HEK293 (cell line): ENCODE measurements at regions not wholly inside any gene's neighbourhood (a gene's known extent, or its start where the extent isn't known, plus 50 kb on each side); places are given as distances from the start of the nearest gene placed in this dataset.

Source experiments
- CTCF ChIP-seq: fragments of 450-650 bp; formaldehyde crosslinking; IDR thresholded peaks from 2 replicates; pipeline ENCODE4 v1.5.1; 2016; ENCODE audit warnings: missing biosample characterization, missing genetic modification characterization
- KLF1 ChIP-seq: fragments of 450-650 bp; formaldehyde crosslinking; IDR thresholded peaks from 2 replicates; pipeline ENCODE4 v1.5.1; 2016; ENCODE audit warnings: missing biosample characterization, missing genetic modification characterization
- ZBTB20 ChIP-seq: fragments of 450-650 bp; formaldehyde crosslinking; IDR thresholded peaks from 2 replicates; pipeline ENCODE4 v1.5.1; 2016; ENCODE audit warnings: missing biosample characterization, missing genetic modification characterization
- ZNF488 ChIP-seq: fragments of 450-650 bp; formaldehyde crosslinking; IDR thresholded peaks from 2 replicates; pipeline ENCODE4 v1.5.1; 2016; ENCODE audit warnings: missing biosample characterization, missing genetic modification characterization
- ZNF549 ChIP-seq: fragments of 450-650 bp; IDR thresholded peaks from 2 replicates; pipeline ENCODE4 v1.5.1; 2018; ENCODE audit warnings: missing biosample characterization, missing genetic modification characterization, mild to moderate bottlenecking, inconsistent platforms, moderate library complexity
- ZSCAN30 ChIP-seq: fragments of 450-650 bp; IDR thresholded peaks from 2 replicates; pipeline ENCODE4 v1.5.1; 2018; ENCODE audit warnings: missing biosample characterization, mild to moderate bottlenecking, missing genetic modification characterization, moderate library complexity
- TF ChIP-seq, protein P1 (sequence below): fragments of 450-650 bp; formaldehyde crosslinking; IDR thresholded peaks from 2 replicates; pipeline ENCODE4 v1.5.1; 2016; ENCODE audit warnings: missing biosample characterization, missing genetic modification characterization

DNA sequence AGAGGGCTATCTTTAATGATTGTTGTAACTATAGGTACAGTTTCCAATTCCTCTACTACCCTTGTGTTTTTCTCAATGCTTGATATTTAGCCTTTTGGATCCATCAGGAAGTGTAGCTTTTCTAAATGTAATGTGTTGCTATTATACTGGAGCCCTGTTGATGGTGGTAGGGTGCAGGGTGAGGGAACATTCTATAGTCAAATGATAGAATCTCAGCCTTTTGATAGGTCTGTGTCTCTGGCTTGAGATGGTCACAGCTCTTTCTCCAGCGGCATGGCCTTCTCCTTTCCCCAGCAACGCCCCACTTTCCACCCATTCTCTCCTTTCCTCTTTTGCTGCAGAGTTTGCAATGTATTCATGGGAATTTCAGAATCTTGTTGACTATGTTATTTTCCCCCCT lies 398.6 kb downstream of the RERGL start:
- TF ChIP-seq ZNF549 (tag by site-specific recombination) (no peak), ZNF488 (no peak), ZSCAN30 (tag by site-specific recombination) (no peak), CTCF (tag by site-specific recombination) (no peak), ZBTB20 (no peak), KLF1 (tag by site-specific recombination) (no peak)
- TF ChIP-seq, protein P1, sequence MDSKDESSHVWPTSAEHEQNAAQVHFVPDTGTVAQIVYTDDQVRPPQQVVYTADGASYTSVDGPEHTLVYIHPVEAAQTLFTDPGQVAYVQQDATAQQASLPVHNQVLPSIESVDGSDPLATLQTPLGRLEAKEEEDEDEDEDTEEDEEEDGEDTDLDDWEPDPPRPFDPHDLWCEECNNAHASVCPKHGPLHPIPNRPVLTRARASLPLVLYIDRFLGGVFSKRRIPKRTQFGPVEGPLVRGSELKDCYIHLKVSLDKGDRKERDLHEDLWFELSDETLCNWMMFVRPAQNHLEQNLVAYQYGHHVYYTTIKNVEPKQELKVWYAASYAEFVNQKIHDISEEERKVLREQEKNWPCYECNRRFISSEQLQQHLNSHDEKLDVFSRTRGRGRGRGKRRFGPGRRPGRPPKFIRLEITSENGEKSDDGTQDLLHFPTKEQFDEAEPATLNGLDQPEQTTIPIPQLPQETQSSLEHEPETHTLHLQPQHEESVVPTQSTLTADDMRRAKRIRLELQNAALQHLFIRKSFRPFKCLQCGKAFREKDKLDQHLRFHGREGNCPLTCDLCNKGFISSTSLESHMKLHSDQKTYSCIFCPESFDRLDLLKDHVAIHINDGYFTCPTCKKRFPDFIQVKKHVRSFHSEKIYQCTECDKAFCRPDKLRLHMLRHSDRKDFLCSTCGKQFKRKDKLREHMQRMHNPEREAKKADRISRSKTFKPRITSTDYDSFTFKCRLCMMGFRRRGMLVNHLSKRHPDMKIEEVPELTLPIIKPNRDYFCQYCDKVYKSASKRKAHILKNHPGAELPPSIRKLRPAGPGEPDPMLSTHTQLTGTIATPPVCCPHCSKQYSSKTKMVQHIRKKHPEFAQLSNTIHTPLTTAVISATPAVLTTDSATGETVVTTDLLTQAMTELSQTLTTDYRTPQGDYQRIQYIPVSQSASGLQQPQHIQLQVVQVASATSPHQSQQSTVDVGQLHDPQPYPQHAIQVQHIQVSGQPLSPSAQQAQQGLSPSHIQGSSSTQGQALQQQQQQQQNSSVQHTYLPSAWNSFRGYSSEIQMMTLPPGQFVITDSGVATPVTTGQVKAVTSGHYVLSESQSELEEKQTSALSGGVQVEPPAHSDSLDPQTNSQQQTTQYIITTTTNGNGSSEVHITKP (tag by site-specific recombination), result no peak
